Tibial nerve (tissue), 4 donors: ENCODE measurements at regions not wholly inside any gene's neighbourhood (a gene's known extent, or its start where the extent isn't known, plus 50 kb on each side); places are given as distances from the start of the nearest gene placed in this dataset.
"Not testable (repeated sequence)": the region's sequence is repeated elsewhere in the genome, so short reads cannot be mapped to it uniquely, and the experiment has no call there.

Experiments
- EP300 ChIP-seq, 2 donors: sonication (generic); formaldehyde crosslinking; IDR thresholded peaks; one replicate each; pipeline ENCODE4 v1.6.1; 2017; ENCODE audit warnings: antibody characterized with exemption in 2 of 2, mild to moderate bottlenecking in 1 of 2
- POLR2A ChIP-seq, 2 donors: fragments of 450-650 bp; IDR thresholded peaks; one replicate each; pipeline ENCODE4 v1.6.1; 2017; ENCODE audit warnings: antibody characterized with exemption in 2 of 2, mild to moderate bottlenecking in 2 of 2, moderate library complexity in 2 of 2
- TF ChIP-seq, protein P1 (sequence below), 5 experiments: fragments of 200-600 bp in 3 of 5; fragments of 450-650 bp in 2 of 5; sonication (generic) in 3 of 5; IDR thresholded peaks; one replicate each; pipeline ENCODE4 v1.5.1; 2016 to 2019; ENCODE audit warnings: antibody characterized with exemption in 5 of 5, mild to moderate bottlenecking in 3 of 5, moderate library complexity in 2 of 5

- TF ChIP-seq, protein P1, sequence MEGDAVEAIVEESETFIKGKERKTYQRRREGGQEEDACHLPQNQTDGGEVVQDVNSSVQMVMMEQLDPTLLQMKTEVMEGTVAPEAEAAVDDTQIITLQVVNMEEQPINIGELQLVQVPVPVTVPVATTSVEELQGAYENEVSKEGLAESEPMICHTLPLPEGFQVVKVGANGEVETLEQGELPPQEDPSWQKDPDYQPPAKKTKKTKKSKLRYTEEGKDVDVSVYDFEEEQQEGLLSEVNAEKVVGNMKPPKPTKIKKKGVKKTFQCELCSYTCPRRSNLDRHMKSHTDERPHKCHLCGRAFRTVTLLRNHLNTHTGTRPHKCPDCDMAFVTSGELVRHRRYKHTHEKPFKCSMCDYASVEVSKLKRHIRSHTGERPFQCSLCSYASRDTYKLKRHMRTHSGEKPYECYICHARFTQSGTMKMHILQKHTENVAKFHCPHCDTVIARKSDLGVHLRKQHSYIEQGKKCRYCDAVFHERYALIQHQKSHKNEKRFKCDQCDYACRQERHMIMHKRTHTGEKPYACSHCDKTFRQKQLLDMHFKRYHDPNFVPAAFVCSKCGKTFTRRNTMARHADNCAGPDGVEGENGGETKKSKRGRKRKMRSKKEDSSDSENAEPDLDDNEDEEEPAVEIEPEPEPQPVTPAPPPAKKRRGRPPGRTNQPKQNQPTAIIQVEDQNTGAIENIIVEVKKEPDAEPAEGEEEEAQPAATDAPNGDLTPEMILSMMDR (IDR thresholded peaks at IDR 0.05) = not testable (repeated sequence)
- TF ChIP-seq POLR2A, EP300 (IDR thresholded peaks at IDR 0.05): not testable (repeated sequence)
These were observed 1403.1 kb downstream of the REEP3 start for GRCh38 chr10:64924306-64924705.
